ENCODE measurements at regions not wholly inside any gene's neighbourhood (a gene's known extent, or its start where the extent isn't known, plus 50 kb on each side); places are given as distances from the start of the nearest gene placed in this dataset.
A peak's percentile ranks its signal among the peaks of the same experiment; 100 is the strongest.

- no peak for DNase-seq
Observed at GRCh38 chr2:45172142-45172541, 162.9 kb upstream of the SIX2 start.

GRCh38 chr2:45171136-45171501, 161.9 kb upstream of the SIX2 start:
- DNase-seq: no peak

- no peak for DNase-seq
Observed at GRCh38 chr2:45170191-45171135, 161.2 kb upstream of the SIX2 start.

DNA sequence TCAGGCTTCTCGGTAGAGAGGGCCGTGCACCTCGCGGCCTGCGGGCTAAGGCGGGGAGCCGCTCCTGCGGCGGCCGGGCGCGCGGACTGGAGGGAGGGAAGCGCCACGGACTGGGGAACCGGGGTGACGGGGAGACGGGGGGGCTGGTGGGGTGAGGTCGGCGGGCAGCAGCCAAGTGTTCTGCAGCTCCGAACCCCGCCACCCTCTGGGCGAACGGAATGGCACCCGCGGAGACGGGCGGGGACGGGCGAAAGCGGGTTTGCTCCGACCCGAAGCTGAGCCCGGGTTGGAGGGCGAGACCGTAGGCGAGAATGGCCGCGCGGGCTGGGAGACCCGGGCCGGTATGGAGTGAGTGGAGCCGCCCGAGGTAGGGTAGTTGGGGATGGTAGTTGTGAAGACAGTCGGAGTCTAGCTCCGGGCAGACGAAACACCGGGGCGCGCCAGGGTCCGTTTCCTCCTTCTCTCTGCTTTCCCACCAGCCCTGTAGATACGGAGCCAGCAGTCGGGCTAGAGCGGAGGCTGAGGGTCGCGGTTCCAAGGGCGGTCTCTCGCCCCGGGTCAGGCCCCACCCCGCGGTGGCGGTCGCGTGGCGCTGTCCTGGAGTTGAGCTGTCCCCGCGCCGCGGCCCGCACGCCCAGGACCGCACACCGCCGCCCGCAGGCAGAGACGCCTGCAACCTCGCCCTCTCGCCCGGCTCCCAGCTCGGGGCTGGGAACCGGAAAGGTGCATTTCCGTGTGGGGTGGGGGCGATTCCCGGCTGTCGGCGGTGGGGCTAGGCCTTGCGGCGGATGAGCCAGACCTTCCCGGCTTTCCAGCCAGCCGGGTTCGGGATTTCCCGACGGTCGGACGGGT, 160.3 kb upstream of the SIX2 start:
- DNase-seq: no peak

- DNase-seq: no peak
Observed at GRCh38 chr2:45168711-45169338, 159.6 kb upstream of the SIX2 start.

DNA sequence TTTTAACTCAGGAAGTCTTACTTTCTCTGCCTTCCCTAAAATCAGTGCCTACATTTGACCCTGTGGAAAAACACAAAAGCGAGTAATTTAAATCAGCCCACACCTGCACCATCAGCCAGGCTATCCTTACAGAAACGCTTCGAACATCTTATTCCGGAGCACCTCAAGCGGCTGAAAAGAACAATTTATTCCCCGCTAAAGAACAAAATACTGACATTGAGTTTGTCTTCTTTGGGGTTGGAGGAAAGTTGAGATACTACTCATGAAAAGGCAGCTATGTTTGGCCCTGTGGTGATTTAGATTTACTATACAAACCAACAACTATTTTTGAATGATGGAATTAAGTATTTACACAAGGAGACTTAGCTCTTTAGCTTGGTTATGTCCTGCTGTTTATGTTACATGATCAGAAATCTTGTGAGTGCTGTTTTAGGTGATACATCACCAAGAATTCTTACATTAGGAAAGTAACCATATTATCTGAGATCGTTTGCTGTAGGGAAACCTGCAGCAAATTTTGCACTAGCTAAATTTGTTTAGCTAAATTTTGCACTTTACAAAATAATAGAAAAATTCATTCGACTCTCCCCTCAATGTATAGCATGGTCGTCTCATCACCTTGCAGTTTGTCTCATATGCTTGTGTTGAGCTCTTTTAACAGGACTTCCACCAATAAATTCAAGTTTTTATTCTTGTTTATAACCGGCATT, 158.8 kb upstream of the SIX2 start:
- no peak for DNase-seq

DNA sequence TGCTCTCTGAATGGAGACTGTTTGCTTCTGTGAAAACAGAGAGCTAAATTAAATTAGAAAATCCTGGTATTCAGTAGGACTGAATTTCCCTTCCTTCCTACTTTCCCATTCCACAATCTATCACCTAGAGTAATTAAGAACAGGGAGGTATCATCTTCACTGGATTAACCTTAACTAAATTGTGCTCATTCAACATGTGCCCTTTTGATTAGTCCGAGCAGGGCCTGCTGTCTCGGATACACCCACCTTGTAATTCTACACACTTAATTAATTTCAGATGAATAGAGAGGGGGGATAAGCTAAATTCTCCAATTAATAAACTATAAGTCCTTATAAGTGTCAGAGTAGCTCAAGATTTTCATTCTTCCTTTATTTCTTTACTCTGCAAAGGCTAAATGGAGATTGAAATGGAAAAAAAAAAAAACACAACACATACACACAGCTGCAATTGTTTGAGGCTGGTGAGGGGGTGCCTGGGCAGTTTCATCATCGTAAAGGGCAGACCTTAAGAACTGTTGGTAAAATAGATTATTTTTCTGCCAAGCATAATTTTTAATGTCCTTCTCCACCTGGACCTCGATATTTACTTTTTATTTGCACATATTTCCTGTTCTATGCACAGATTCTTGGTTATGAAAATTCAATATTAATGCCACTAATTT, 157.1 kb upstream of the SIX2 start:
- DNase-seq: no peak

DNA sequence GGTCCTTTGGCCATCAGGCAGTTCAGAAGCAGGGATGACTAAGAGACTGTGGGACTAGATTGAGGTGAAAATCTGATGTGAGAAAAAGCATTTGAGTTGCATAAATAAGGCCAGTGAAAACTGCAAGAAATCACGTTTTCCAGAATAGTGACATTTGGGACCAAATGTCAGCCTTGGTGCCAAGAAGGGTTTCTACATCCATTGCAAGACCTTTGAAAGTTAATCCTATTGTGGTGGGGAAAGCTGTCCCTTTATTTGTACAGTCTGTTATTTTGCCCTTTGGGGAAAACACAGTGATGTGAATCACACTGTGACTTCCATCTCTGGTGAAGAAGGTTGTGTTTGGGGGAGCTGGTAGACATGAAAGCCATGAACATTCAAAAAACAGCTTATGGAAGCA, 153.5 kb upstream of the SIX2 start:
- DNase-seq: no peak

DNA sequence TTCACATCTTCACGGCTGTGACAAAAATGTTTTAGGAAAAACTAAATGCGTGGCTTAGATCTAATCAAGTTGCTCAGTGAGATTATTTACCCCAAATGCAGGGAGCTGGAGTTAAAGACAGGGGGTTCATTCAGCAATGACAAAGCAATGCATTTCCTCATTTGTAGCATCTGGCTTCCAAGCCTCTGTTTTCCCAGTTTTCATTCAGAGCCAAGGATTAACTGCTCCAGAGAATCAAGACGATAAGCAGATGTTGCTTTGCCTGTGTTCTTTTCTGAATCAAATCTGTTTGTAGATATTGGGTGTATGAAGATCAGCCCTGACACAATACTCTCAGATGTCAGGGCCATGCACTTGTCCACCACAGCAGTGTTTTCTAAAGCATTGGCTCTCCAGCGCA, 147.4 kb upstream of the SIX2 start:
- no peak for DNase-seq

- DNase-seq: no peak
Observed at GRCh38 chr2:45154606-45155155, 145.4 kb upstream of the SIX2 start.

GRCh38 chr2:45154144-45154543, 144.9 kb upstream of the SIX2 start:
- no peak for DNase-seq

DNA sequence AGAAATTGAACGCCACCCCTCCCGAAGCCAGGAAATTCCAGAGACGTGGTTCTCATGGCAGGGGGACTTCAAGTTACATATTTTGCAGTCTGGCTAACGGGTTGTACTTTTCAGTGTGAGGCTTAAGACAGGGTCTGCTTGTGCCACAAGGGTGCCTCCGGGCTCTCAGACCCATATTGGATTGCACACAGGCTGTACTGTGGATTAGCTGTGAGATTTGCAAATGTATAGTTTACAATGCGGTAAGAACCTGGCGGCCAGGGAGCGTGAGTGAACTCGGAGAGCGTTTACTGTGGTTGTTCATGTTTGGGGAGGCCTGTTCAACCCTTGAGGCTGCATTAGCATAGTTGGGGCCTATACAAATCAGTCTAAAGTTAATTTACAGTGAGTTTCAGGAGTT, 143.9 kb upstream of the SIX2 start:
- no peak for DNase-seq

DNA sequence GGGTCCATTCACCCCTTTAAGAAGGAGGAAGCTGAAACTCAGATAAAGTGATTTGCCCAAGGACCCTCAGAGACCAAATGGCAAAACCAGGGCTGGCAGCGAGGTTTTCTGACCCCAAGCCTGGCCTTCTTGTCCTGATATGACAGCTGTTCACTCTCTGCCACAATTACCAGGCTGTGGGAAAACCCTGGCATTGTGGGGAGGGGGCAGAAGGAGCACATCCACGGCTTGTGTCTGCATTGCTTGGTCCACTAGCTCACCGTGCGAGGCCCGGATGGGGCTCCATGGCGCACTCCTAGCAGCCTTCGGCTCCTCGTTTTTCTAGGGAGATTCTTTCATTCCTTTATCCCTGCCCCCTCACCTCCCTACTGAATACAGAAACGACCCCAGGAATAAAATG, 143.4 kb upstream of the SIX2 start:
- no peak for DNase-seq

DNA sequence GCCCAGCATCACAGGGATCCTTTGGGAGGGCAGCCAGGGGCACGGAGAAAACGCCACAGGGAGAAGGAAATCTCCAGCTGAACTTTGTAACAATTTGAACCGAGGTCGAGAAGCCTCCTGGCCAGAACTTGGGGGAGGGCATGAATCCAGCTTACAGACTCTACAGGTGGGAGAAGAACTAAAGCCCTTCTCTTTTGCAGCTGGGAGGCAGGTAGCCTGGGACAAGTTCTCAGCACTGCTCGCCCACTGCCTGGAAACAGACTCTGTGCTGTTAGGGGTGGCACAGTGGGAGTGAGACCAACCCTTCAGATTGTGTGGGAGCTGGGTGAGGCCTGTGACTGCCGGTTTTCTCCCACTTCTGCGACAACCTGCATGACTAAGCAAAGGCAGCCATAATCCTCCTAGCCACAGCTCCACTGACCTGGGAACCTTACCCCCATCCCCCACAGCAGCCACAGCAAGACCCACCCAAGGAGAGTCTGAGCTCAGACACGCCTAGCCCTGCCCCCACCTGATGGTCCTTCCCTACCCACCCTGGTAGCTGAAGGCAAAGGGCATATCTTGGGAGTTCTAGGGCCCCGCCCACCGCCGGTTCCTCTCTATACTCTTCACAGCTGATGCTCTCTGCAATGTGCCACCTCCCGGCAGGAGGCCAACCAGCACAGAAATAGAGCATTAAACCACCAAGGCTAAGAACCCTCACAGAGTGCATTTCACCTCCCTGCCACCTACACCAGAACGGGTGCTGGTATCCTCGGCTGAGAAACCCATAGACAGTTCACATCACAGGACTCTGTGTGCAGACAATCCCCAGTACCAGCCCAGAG, 136.0 kb upstream of the SIX2 start:
- no peak for DNase-seq

DNA sequence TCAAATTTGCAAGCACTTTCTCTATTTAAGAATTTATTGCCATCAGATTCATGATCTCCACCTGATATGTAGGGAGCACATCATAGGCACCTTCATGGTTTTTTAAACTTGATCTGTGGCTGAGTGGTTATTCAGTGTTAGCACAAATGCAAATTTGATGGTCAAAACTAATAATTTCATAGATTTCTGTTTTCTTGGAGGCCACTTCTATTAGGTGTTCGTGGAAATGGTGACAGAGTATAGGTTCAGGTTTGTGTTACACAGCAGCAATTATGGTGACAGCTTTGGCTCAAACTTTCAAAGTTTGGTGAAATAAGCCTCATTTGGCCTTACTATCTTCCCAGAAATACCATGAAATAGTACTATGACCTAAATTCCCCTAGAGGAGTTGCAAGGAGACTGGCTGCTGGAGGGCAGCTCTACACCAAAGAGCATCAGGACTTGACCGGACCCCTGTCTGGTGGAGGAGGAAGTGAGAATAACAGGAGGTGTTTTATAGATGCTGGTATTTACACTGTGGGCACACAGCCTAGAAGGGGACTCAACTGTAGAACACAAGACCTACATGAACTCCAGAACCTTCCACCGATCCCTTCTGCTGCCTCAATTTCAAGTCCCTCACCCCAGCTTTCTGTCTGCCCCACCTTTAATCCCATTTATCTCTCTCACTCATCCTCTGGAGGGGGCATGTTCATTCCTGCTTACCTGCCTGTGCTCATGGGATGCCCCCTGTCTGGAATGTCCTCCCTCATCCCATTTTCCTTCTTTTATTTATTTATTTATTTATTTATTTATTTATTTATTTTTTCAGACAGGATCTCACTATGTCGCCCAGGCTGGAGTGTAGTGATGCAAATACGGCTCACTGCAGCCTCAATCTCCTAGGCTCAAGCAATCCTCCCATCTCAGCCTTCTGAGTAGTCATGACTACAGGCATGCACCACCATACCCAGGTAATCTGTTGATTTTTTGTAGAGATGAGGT, 132.9 kb upstream of the SIX2 start:
- no peak for DNase-seq

- DNase-seq: no peak
Observed at GRCh38 chr2:45140675-45141074, 131.4 kb upstream of the SIX2 start.

- no peak for DNase-seq
Observed at GRCh38 chr2:45138904-45139303, 129.7 kb upstream of the SIX2 start.

DNA sequence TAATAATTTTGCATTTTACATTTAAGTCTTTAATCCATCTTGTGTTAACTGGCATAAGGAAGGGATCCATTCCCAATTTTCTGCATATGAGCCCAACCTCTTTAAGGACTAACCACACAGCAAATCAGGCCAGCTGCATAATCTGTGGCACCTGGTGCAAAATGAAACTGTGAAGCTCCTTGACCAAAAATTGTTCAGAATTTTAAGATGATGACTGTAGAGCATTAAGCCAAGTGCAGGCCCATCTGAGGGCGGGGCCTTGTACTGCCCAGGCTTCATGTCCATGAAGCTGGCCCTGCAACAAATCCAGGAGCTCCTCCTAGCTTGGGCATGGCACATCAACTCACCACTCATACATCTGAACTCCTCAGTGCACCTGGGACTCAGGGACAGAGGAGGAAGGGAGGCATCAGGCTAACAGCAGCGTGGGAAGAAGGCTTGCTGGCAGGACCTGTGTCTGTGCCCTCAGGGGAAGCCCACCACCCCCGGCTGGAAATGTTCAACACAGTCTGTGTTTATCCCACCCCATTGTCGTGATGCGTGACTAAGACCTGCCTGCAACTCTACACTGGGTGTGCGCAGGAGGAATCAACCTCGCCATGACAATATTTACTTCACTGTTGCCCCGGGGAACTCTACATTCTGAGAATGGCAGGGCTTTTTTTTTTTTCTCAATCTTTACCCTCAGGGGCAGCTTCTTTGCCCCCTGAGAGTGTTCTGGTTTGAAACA, 128.9 kb upstream of the SIX2 start:
- no peak for DNase-seq

GRCh38 chr2:45134726-45135125, 125.5 kb upstream of the SIX2 start:
- DNase-seq: peak; percentile 86 to 91
